GM13977 (cell line): ENCODE measurements at regions not wholly inside any gene's neighbourhood (a gene's known extent, or its start where the extent isn't known, plus 50 kb on each side); places are given as distances from the start of the nearest gene placed in this dataset.

Experiments
- DNase-seq: peaks from one replicate; pipeline ENCODE4 v3.0.0; 2012; ENCODE audit warnings: low spot score
- in situ Hi-C: fragments of 300-500 bp; cut with MboI; formaldehyde crosslinking; loops from one replicate; pipeline ENCODE4 v1.12.0; 2022; ENCODE audit warnings: low sequenced_read_pairs, low pct_unique_long_range_greater_than_20kb, mixed read lengths, inconsistent platforms; ENCODE audit not compliant: unreplicated experiment
- TF ChIP-seq, protein P1 (sequence below): IDR thresholded peaks from 2 replicates; pipeline ENCODE4 v1.5.1; 2012; ENCODE audit warnings: mild to moderate bottlenecking, control low read depth; ENCODE audit not compliant: insufficient read depth; ENCODE audit errors: extremely low read depth, missing control alignments

DNA sequence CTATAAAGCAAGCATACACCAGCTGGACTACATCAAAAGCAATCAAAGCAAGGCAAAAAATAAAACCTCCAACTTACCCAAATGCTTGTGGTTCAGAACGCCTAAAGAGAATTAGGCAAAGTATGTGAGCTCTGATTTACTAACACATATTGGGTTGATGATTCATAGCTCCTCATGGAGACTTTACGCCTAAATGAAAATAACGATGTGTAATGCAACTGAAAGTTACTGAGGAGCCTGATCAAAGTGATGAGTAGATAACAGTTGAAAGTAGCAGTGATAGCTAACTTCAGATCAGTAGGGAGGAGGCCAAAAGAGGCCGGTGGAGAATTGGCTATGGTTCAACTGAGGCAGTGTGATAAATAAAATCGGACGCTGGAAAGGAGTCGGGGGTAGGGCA lies 85.0 kb downstream of the MPP7 start:
- DNase-seq: no peak

GRCh38 chr10:28215930-28216329 lies 86.9 kb downstream of the MPP7 start:
- TF ChIP-seq, protein P1, sequence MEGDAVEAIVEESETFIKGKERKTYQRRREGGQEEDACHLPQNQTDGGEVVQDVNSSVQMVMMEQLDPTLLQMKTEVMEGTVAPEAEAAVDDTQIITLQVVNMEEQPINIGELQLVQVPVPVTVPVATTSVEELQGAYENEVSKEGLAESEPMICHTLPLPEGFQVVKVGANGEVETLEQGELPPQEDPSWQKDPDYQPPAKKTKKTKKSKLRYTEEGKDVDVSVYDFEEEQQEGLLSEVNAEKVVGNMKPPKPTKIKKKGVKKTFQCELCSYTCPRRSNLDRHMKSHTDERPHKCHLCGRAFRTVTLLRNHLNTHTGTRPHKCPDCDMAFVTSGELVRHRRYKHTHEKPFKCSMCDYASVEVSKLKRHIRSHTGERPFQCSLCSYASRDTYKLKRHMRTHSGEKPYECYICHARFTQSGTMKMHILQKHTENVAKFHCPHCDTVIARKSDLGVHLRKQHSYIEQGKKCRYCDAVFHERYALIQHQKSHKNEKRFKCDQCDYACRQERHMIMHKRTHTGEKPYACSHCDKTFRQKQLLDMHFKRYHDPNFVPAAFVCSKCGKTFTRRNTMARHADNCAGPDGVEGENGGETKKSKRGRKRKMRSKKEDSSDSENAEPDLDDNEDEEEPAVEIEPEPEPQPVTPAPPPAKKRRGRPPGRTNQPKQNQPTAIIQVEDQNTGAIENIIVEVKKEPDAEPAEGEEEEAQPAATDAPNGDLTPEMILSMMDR: no peak
- no peak for DNase-seq
- in situ Hi-C loops: no loop called here

More for the DNA sequence above, 85.0 kb downstream of the MPP7 start:
- TF ChIP-seq, protein P1: no peak
- in situ Hi-C loops: no loop called here

DNA sequence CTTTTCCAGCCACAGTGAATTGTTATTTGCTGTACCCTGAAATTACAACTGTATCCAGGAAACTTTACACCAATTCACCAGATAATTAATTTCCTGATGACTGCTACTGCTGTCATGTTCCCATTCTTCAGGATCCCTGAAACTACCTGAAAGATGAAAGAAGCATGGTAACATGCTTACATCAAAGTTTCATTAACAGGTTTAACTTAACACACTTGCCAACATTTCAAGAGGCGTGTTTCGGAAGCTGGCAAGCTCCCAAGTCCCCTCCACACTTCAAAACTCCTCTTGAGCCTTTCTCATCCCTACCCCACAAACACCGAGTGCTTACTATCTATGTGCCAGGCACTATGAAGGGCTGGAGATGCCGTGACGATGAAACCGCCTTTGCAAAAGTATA lies 88.6 kb downstream of the MPP7 start:
- in situ Hi-C loops: no loop called here
- no peak for DNase-seq
- TF ChIP-seq, protein P1: no peak

GRCh38 chr10:28211759-28212158 lies 91.1 kb downstream of the MPP7 start:
- DNase-seq: no peak
- TF ChIP-seq, protein P1: no peak
- in situ Hi-C loops: no loop called here

- in situ Hi-C loops: no loop called here
- TF ChIP-seq, protein P1: no peak
- no peak for DNase-seq
Observed at GRCh38 chr10:28207799-28208198, 95.1 kb downstream of the MPP7 start.

DNA sequence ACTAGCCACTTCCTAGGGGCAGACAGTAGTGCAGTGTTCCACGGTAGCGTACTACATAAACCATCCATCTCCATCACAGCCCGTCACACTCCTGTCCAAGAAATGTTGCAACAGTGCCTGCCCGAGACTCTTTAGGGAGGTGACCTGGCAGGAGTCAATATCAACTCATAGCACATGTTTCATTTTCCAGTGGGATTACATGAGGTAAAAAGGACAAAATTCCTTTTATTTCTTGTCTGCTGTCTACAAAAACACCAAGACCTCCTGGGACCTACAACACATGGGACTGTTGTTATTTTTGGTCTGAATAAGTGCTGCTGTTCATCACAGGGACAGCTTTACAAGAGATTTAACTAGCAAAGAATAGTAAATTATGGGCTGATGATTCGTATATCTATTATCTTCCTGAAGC lies 99.9 kb downstream of the MPP7 start:
- in situ Hi-C loops: no loop called here
- DNase-seq: no peak
- TF ChIP-seq, protein P1: no peak
